Cardiac fibroblast (primary cell): ENCODE measurements at regions not wholly inside any gene's neighbourhood (a gene's known extent, or its start where the extent isn't known, plus 50 kb on each side); places are given as distances from the start of the nearest gene placed in this dataset.

Experiments used
- DNase-seq, 2 donors: peaks; one replicate each; pipeline versions ENCODE4 v3.0.0 to v3.0.0-alpha.2; 2010; ENCODE audit warnings: low read depth in 2 of 2
- H3K4me3 ChIP-seq, 2 donors: replicated peaks in 1 of 2; 1 replicate in 1 of 2; 2 replicates in 1 of 2; pipeline ENCODE4 v1.5.1; 2011; ENCODE audit warnings: low read depth in 2 of 2, low read length in 2 of 2, mild to moderate bottlenecking in 2 of 2, moderate library complexity in 1 of 2
- TF ChIP-seq, protein P1 (sequence below): IDR thresholded peaks from one replicate; pipeline ENCODE4 v1.5.1; 2011; ENCODE audit warnings: low read depth, mild to moderate bottlenecking, low read length, inconsistent platforms

DNA sequence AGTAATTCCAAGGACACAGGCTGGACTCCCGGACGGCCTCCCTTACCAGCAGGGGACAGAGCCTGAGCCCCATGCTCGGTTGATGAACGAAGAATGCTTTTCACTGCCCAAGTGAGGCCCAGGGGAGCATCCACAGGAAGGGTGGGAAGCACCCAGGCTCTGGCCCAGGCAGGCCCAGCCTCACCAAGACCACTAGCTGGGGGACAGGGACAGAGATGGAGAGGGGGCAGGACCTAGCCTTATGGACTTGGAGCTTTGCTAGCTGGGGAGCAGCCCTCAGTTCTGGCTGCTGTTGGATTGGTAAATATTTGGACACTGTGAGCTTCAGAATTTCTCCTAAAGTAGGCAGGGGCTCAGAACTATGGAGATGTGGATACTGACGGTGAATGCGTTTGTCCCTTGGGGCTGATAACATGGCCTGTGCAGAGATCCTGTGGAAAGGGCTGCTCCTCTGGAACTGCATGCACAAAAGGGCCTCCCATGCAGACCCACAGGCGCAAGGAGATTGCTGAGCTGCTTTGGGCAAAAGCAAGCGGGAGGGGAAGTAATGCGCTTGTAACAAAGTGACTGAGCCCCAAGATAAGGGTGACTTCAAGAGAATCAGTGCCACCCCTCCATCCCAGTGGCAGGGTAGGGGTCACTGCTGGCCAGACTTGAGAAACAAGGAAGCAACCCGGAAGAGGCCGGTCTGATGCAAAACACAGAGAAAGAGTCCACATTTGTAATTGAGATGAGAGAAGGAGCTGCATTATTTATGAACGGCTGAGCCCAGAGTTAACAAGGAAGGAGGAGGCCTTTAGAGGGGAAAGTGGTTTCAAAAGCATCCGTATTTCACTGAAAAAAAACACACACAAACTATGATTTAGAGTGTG lies 70.1 kb upstream of the MEF2A start:
- TF ChIP-seq, protein P1, sequence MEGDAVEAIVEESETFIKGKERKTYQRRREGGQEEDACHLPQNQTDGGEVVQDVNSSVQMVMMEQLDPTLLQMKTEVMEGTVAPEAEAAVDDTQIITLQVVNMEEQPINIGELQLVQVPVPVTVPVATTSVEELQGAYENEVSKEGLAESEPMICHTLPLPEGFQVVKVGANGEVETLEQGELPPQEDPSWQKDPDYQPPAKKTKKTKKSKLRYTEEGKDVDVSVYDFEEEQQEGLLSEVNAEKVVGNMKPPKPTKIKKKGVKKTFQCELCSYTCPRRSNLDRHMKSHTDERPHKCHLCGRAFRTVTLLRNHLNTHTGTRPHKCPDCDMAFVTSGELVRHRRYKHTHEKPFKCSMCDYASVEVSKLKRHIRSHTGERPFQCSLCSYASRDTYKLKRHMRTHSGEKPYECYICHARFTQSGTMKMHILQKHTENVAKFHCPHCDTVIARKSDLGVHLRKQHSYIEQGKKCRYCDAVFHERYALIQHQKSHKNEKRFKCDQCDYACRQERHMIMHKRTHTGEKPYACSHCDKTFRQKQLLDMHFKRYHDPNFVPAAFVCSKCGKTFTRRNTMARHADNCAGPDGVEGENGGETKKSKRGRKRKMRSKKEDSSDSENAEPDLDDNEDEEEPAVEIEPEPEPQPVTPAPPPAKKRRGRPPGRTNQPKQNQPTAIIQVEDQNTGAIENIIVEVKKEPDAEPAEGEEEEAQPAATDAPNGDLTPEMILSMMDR, result no peak
- peak in 1 of 2 donors; percentile 34 for DNase-seq
- no peak overlapping the region for H3K4me3 ChIP-seq

DNA sequence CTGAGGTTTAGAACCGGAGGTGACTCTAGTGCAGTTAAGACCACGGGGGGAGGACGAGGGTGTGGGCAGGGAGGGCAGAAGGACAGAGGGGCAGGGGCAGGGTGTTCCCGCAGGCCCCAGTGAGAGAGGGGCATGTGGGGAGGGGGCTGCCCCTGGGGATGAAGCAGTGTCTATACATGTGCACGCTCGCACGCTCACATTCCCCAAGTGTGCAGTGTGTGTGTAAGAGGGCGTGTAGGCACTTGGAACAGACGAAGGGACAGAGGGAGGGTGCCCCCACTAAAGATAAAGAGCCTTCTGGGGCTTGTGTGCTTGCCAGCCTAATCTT lies 69.5 kb upstream of the MEF2A start:
- H3K4me3 ChIP-seq, result no peak overlapping the region
- TF ChIP-seq, protein P1, result no peak
- no peak for DNase-seq

DNA sequence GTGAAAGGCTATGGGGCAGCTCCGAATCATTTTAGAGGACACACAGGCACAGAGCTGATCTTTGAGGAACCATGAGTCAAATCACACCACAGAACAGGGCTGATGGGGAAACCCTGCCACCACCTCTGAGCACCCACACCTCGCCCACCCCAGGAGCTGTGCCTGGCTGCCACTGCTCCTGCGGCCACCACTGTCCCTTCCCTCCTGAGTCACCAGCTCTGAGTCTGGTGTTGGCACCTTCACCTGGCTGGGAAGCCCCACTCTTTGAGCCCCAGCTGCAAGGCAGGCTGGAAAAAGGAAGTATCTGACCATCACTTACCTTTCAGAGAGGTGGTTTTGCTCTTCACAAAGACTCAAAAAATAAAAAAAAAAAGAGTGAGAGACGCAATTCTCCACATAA lies 63.6 kb upstream of the MEF2A start:
- TF ChIP-seq, protein P1, result no peak
- no peak overlapping the region for H3K4me3 ChIP-seq
- DNase-seq, result no peak

DNA sequence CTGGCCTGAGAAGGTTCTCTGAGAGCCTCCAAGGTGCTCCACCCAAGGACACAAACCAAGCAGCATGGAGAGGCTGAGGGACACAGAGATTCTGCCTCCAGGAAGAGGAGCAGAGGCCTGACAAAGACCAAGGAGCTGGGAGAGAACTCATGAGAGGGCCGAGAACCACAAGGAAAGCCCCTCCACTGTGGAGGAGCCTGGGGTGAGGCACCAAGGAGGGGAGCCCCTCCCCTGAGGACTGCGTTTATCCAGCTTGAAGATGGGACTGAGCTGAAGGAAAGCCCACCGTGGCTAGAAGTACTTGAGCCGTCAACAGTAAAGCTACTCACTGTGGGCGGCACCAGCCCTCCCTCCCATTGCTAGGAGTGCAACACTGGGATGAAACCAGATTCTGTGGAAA lies 63.1 kb upstream of the MEF2A start:
- TF ChIP-seq, protein P1, result no peak
- no peak overlapping the region for H3K4me3 ChIP-seq
- no peak for DNase-seq

DNA sequence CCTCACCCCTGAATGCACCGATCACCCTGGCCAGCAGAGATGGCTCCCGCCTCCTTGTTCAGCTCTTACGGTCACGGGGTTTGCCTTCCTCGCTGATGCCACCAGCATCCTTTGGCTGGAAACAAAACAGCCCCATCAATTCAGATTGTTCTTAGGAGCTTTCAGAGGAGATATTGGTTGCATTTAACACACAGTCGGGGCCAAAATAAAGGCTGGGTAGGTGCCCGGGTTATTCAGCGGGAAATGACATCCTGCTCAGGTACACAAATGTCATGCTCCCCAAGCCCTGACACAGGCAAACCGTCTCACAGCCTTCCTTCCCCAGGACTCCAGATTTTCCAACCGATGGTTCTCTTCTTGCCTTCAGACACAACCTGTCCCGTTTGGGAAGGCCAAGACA lies 62.4 kb upstream of the MEF2A start:
- TF ChIP-seq, protein P1, result no peak
- H3K4me3 ChIP-seq, result no peak overlapping the region
- no peak for DNase-seq

DNA sequence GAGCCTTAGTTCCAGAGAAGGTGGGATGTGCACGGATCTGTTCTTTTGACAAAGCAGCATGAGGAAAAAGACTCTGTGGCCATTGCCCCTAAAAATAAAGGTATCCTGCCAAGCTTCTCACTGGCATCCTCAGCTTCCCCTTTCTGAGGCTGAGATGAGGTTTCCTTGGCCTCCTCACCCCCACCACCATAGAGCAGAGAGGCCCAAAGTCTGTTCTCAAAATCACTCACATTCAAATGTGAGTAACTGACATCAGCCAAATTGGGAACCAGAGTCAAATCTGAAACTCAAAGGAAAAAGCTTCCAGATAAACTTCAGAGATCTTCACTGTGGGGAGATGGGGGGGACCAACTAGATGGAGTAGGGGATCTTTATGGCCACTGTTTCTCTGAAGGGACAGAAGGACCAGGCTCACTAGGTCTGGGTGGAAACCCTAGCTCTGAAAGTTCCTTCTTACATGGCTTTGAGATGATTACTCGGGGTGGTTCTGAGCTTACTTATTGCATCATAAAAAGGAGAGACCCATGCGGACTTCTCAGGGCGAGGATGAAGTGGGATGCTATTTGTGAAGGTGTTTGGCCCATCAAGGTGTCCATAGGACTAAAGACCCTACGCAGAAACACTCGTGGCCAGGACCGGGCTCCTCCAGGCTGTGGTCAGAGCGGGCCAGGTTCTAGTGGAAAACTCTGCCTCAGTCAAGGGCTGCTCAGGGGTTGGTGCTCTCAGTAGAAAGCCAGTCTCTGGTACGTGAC lies 61.5 kb upstream of the MEF2A start:
- TF ChIP-seq, protein P1, result no peak
- no peak overlapping the region for H3K4me3 ChIP-seq
- no peak for DNase-seq
